HEK293 (cell line): ENCODE measurements at regions not wholly inside any gene's neighbourhood (a gene's known extent, or its start where the extent isn't known, plus 50 kb on each side); places are given as distances from the start of the nearest gene placed in this dataset.

Source experiments
- CTCF ChIA-PET: fragments of 350-600 bp; formaldehyde crosslinking; extraction: SDS; loops from one replicate; lab custom pipeline; 2021; ENCODE audit warnings: antibody characterized with exemption; lab: Yijun Ruan, JAX
- POLR2A ChIA-PET: fragments of 300-600 bp; formaldehyde crosslinking; extraction: SDS; loops from one replicate; lab custom pipeline; 2020; ENCODE audit warnings: antibody characterized with exemption, inconsistent platforms; lab: Yijun Ruan, JAX
- H3K27ac ChIP-seq: fragments of 200-500 bp; sonication (Bioruptor generic); 2 replicates; pipeline ENCODE4 v1.5.1; 2014; ENCODE audit warnings: low read depth, low read length, control low read depth, inconsistent platforms; ENCODE audit errors: extremely low read depth
- H3K36me3 ChIP-seq, 2 experiments: fragments of 200-500 bp in 1 of 2; sonication (Bioruptor generic) in 1 of 2; 1 replicate in 1 of 2; 2 replicates in 1 of 2; pipeline ENCODE4 v1.5.1; 2014 to 2017; ENCODE audit warnings: inconsistent platforms in 2 of 2, low read length in 2 of 2; ENCODE audit not compliant: control insufficient read depth in 2 of 2, insufficient read depth in 1 of 2
- H3K4me1 ChIP-seq: fragments of 200-500 bp; sonication (Bioruptor generic); 2 replicates; pipeline ENCODE4 v1.5.1; 2014; ENCODE audit warnings: mild to moderate bottlenecking, low read length, inconsistent platforms; ENCODE audit not compliant: control insufficient read depth, insufficient read depth
- H3K4me3 ChIP-seq: 2 replicates; pipeline ENCODE4 v1.5.1; 2011; ENCODE audit warnings: low read depth, mild to moderate bottlenecking, control low read depth, low read length, moderate library complexity
- H3K9me3 ChIP-seq: fragments of 200-500 bp; sonication (Bioruptor generic); 2 replicates; pipeline ENCODE4 v1.5.1; 2014; ENCODE audit warnings: low read depth, low read length, inconsistent platforms; ENCODE audit not compliant: control insufficient read depth, insufficient read depth
- KLF16 ChIP-seq: fragments of 450-650 bp; formaldehyde crosslinking; IDR thresholded peaks from 2 replicates; pipeline ENCODE4 v1.5.1; 2017; ENCODE audit warnings: missing biosample characterization, missing genetic modification characterization
- KLF8 ChIP-seq: fragments of 450-650 bp; formaldehyde crosslinking; IDR thresholded peaks from 2 replicates; pipeline ENCODE4 v1.5.1; 2016; ENCODE audit warnings: missing biosample characterization, missing genetic modification characterization
- RBAK ChIP-seq: fragments of 450-650 bp; formaldehyde crosslinking; IDR thresholded peaks from 2 replicates; pipeline ENCODE4 v1.5.1; 2016; ENCODE audit warnings: missing biosample characterization, missing genetic modification characterization
- REPIN1 ChIP-seq: fragments of 450-650 bp; formaldehyde crosslinking; IDR thresholded peaks from 2 replicates; pipeline ENCODE4 v1.5.1; 2017; ENCODE audit warnings: missing biosample characterization, missing genetic modification characterization, low read depth
- ZNF292 ChIP-seq: fragments of 450-650 bp; formaldehyde crosslinking; IDR thresholded peaks from 2 replicates; pipeline ENCODE4 v1.5.1; 2016; ENCODE audit warnings: low read depth, missing biosample characterization, missing genetic modification characterization, borderline replicate concordance
- ZNF548 ChIP-seq: fragments of 450-650 bp; formaldehyde crosslinking; IDR thresholded peaks from 2 replicates; pipeline ENCODE4 v1.5.1; 2016; ENCODE audit warnings: missing biosample characterization, missing genetic modification characterization
- ZNF561 ChIP-seq: fragments of 450-650 bp; IDR thresholded peaks from 2 replicates; pipeline ENCODE4 v1.5.1; 2018; ENCODE audit warnings: missing biosample characterization, missing genetic modification characterization, borderline replicate concordance
- ZNF623 ChIP-seq: fragments of 450-650 bp; formaldehyde crosslinking; IDR thresholded peaks from 2 replicates; pipeline ENCODE4 v1.5.1; 2016; ENCODE audit warnings: missing biosample characterization, missing genetic modification characterization
- ZNF629 ChIP-seq: fragments of 450-650 bp; formaldehyde crosslinking; IDR thresholded peaks from 2 replicates; pipeline ENCODE4 v1.5.1; 2017; ENCODE audit warnings: missing biosample characterization, missing genetic modification characterization
- ZNF654 ChIP-seq: fragments of 450-650 bp; formaldehyde crosslinking; IDR thresholded peaks from 2 replicates; pipeline ENCODE4 v1.5.1; 2016; ENCODE audit warnings: low read depth, missing biosample characterization, missing genetic modification characterization
- ZNF747 ChIP-seq: fragments of 450-650 bp; formaldehyde crosslinking; IDR thresholded peaks from 2 replicates; pipeline ENCODE4 v1.5.1; 2016; ENCODE audit warnings: missing biosample characterization, missing genetic modification characterization
- ZNF76 ChIP-seq: fragments of 450-650 bp; formaldehyde crosslinking; IDR thresholded peaks from 2 replicates; pipeline ENCODE4; 2016; ENCODE audit warnings: low read depth, missing biosample characterization, missing genetic modification characterization, borderline replicate concordance
- TF ChIP-seq, protein P1 (sequence below): IDR thresholded peaks from 2 replicates; pipeline ENCODE4 v1.6.1; 2011; ENCODE audit warnings: mild to moderate bottlenecking, low read depth, low read length, borderline replicate concordance
- TF ChIP-seq, protein P2 (sequence below): fragments of 450-650 bp; formaldehyde crosslinking; IDR thresholded peaks from 2 replicates; pipeline ENCODE4 v1.5.1; 2016; ENCODE audit warnings: missing biosample characterization, missing genetic modification characterization
- TF ChIP-seq, protein P3 (sequence below): fragments of 450-650 bp; formaldehyde crosslinking; IDR thresholded peaks from 2 replicates; pipeline ENCODE4 v1.5.1; 2016; ENCODE audit warnings: missing biosample characterization, missing genetic modification characterization
- TF ChIP-seq, protein P4 (sequence below): fragments of 450-650 bp; formaldehyde crosslinking; IDR thresholded peaks from 2 replicates; pipeline ENCODE4 v1.5.1; 2016; ENCODE audit warnings: missing biosample characterization, missing genetic modification characterization

DNA sequence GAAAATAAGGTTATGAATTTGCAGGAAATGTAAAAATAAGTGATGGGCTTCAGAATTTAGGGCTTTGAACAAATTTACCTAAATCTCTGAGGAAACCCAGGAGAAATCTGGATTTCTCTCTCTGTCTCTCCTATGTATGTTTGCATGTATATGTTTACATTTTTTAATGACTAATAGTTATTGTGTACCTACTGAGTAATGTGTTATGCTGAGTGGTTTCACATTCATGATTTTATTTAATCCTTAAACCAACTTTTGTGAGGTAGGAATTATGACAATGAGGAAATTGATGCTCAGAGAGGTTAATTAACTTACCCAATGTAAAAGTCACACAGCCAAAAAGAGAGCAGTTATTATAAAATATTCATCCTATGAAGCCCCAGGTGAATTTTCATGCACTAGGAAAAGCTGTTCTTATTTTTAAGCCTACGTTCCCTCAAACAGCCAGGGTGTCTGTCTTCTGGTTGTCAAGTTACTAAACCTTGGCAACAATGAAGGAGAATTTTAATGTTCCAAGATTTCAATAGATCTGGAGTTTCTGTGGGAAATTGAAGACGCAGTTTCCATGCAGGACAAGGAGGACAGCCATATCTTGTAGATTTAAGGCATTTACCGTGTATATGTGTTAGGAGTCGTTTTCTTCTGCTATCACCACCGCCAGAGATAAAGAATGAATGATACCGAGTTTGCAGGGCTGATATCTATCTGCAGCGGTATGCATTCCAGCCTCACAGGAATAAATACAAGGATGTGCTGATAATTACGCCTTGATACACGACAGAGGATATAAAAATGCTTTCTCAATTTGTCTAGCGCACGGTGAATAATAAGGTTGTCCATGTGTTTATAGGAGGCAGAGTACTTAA is 484.8 kb downstream of the ZSWIM6 start (continued):
- TF ChIP-seq, protein P1, sequence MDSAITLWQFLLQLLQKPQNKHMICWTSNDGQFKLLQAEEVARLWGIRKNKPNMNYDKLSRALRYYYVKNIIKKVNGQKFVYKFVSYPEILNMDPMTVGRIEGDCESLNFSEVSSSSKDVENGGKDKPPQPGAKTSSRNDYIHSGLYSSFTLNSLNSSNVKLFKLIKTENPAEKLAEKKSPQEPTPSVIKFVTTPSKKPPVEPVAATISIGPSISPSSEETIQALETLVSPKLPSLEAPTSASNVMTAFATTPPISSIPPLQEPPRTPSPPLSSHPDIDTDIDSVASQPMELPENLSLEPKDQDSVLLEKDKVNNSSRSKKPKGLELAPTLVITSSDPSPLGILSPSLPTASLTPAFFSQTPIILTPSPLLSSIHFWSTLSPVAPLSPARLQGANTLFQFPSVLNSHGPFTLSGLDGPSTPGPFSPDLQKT: no peak
- TF ChIP-seq, protein P2, sequence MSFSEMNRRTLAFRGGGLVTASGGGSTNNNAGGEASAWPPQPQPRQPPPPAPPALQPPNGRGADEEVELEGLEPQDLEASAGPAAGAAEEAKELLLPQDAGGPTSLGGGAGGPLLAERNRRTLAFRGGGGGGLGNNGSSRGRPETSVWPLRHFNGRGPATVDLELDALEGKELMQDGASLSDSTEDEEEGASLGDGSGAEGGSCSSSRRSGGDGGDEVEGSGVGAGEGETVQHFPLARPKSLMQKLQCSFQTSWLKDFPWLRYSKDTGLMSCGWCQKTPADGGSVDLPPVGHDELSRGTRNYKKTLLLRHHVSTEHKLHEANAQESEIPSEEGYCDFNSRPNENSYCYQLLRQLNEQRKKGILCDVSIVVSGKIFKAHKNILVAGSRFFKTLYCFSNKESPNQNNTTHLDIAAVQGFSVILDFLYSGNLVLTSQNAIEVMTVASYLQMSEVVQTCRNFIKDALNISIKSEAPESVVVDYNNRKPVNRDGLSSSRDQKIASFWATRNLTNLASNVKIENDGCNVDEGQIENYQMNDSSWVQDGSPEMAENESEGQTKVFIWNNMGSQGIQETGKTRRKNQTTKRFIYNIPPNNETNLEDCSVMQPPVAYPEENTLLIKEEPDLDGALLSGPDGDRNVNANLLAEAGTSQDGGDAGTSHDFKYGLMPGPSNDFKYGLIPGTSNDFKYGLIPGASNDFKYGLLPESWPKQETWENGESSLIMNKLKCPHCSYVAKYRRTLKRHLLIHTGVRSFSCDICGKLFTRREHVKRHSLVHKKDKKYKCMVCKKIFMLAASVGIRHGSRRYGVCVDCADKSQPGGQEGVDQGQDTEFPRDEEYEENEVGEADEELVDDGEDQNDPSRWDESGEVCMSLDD (tag by site-specific recombination): no peak

DNA sequence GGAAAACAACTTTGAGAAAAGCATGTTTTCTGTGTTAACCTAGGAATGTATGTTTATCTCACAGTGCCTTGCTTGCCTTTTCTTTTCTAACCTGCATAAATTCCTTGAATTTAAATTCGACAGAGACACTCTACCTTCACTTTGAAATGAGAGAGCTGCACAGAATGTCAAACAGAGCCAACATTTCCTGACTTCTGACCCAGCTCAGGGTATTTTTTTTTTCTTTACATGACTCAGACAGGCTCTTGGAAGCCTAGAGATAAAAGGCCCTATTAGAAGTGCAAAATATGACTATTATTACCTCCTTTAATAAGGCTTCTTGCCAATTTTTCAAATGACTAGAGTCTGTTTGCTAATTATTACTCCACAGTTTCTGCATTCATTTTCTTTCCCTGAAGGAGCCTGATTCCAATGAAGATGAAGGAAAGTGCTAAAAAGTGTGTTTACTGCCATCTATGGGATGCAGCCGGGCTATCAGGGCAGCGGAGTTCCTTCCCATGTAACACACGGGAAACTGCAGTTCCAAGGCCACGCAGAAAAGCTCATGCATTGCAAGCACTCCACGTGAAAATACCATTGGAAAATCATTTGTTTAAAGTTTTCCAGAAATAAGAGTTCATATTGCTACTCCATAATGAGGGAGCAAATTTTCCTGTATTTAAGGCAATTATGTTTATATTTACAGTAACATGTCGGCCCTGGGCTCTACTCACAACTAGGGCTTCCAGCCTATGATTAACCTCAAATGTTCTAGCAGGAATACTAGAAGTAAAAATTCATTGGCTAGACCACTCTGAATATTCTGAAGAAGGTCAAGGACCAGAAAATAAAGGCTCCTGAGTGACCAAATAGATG is 485.6 kb downstream of the ZSWIM6 start:
- Histone ChIP-seq H3K36me3 (no peaks in the 10 kb centered on the region), H3K4me1 (no peaks in the 10 kb centered on the region), H3K9me3 (no peaks in the 10 kb centered on the region; the same call in 1 of the 2 replicates), H3K27ac (no peak overlapping the region), H3K4me3 (no peak overlapping the region)
- POLR2A ChIA-PET: no interaction called here
- TF ChIP-seq RBAK (tag by site-specific recombination) (no peak), ZNF623 (tag by site-specific recombination) (no peak), ZNF629 (tag by site-specific recombination) (no peak), ZNF747 (tag by site-specific recombination) (no peak), ZNF76 (tag by site-specific recombination) (no peak), KLF8 (tag by site-specific recombination) (no peak), ZNF654 (tag by site-specific recombination) (peak; percentile 16; the same call in 1 of the 2 replicates), REPIN1 (tag by site-specific recombination) (no peak), ZNF548 (no peak), ZNF292 (tag by site-specific recombination) (no peak), ZNF561 (tag by site-specific recombination) (no peak), KLF16 (tag by site-specific recombination) (no peak)
- TF ChIP-seq, protein P3, sequence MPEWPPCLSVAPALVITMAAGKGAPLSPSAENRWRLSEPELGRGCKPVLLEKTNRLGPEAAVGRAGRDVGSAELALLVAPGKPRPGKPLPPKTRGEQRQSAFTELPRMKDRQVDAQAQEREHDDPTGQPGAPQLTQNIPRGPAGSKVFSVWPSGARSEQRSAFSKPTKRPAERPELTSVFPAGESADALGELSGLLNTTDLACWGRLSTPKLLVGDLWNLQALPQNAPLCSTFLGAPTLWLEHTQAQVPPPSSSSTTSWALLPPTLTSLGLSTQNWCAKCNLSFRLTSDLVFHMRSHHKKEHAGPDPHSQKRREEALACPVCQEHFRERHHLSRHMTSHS (tag by site-specific recombination): no peak
- TF ChIP-seq, protein P2 (tag by site-specific recombination): no peak
- TF ChIP-seq, protein P4, sequence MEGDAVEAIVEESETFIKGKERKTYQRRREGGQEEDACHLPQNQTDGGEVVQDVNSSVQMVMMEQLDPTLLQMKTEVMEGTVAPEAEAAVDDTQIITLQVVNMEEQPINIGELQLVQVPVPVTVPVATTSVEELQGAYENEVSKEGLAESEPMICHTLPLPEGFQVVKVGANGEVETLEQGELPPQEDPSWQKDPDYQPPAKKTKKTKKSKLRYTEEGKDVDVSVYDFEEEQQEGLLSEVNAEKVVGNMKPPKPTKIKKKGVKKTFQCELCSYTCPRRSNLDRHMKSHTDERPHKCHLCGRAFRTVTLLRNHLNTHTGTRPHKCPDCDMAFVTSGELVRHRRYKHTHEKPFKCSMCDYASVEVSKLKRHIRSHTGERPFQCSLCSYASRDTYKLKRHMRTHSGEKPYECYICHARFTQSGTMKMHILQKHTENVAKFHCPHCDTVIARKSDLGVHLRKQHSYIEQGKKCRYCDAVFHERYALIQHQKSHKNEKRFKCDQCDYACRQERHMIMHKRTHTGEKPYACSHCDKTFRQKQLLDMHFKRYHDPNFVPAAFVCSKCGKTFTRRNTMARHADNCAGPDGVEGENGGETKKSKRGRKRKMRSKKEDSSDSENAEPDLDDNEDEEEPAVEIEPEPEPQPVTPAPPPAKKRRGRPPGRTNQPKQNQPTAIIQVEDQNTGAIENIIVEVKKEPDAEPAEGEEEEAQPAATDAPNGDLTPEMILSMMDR (tag by site-specific recombination): peak; percentile 57; the same call in 1 of the 2 replicates
- CTCF ChIA-PET: interaction anchor here (0.6 to 2.0 kb wide), 17 partner anchors 8 to 1965 kb away, joined by 3 to 8 read pairs (median 3); no protein-coding TSS in a partner anchor
